ENCODE measurements at regions not wholly inside any gene's neighbourhood (a gene's known extent, or its start where the extent isn't known, plus 50 kb on each side); places are given as distances from the start of the nearest gene placed in this dataset.

DNA sequence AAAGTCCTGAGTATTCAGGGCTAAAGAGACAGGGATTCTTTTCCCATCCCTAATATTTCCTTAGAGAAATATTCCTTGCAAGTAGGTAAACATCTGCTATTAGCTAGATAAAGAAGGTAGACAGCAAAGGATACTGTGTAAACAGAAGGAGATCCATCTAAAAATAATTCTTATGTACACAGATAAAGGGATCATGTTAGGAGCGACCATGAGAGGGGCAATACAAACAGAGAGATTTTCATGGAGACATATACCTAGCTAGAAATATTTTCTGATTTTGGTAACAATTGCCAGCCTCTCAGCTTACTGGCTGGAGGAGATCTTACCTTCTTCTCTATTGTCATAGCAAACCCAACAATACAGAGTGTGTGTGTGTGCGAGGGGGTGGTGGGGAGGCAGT is 184.6 kb upstream of the DMAC1 start:
- no peak for DNase-seq (ENCODE audit: low spot score)

DNA sequence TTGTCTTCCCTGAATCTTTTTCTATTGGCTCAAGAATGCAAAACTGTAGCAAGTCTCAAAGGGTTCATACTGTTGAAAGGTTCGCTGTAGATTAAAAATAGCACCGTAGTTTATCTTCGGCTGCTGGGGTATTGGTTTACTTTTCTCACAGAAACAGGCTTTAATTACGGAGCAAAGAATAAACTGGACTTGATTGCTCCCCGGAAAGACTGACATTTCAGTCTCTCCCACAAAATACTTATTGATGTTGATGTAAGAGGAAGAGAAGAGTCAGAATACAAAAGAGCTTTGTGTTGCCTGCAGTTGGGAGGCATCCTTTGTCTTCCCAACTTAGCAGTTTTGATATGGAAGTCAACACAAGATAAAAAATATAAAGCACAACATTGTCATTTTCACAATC is 183.9 kb upstream of the DMAC1 start:
- DNase-seq (ENCODE audit: low spot score) = no peak

DNA sequence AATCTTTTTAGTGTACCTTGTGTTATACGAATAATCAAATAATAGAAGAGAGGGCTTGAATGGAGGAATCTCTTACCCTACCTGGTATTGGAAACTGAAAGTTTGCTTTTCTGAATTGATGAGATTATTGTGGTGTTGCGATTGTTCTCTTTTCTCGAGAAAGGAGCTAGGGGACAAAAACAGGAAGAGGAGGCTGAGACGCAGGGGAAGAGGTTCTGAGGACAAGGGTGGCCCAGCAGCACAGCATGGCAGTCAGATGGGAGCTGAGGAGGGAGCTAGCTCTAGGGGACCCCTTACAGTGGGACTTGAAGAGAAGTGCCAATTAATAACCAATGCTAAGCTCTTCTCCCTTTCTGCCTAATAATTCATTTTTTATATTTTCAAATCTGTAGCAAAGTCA is 183.3 kb upstream of the DMAC1 start:
- no peak for DNase-seq (ENCODE audit: low spot score)

DNA sequence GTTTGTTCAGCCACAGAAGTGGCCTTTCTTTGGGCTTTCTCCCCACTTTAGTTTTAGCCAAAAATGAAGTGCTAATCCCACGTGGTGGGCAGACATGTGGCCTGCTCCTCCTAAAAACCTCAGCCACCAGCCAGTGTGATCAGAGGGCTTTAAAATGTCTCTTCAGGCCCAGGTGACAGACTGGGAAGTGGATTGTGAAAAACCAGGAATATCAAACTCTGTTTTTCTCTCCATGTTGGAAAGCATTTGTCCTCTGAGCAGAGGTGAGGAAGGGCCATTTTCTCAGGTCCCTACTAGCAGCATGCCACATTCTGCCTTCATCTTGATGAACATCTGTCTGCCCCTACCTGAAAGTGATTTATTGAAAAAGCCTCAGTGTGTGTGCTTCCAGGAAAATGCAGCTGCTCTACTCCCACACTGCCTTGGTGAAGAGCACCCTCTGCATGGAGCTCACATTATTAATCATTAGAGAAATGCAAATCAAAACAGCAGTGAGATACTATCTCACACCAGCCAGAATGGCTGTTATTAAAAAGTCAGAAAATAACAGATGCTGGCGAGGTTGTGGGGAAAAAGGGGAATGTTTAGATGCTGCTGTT is 181.2 kb upstream of the DMAC1 start:
- no peak for DNase-seq (ENCODE audit: low spot score)

DNA sequence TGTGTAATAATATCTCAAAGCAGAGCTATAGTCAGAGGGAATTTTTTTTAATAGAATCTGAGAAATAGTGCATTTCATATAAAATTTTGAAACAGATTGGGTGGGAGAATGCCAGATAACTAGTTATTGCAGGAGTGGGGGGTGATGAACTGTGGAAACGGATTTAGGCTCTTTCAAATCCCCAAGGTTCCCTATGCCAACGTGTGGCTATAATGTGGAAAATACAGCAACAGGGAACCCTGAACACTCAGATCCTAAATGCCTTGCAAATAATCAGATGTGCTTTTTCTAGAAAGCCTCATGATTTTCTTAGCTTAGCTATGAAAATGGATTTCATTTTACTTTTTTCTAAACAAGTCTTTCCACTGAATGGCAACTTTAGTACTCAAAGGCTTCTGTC is 180.5 kb upstream of the DMAC1 start:
- no peak for DNase-seq (ENCODE audit: low spot score)

DNA sequence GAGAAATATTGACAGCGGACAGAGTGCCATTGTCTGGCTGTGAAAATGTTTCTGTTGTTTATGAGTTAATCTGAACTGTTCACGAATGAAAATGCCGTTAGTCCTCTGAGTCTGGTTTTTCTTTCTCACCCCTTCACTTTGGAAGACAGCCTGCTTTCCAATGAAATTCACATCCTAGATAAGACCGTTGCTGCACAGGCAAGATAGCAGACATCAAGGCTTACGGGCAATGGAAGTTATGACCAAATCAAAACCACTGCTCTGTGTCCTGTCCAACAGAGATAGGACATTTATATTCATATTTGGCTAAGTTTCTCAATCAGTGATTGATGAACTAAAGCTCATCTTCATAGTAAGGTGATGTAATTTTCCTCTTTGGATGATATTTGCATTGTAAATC is 180.0 kb upstream of the DMAC1 start:
- no peak for DNase-seq (ENCODE audit: low spot score)

DNA sequence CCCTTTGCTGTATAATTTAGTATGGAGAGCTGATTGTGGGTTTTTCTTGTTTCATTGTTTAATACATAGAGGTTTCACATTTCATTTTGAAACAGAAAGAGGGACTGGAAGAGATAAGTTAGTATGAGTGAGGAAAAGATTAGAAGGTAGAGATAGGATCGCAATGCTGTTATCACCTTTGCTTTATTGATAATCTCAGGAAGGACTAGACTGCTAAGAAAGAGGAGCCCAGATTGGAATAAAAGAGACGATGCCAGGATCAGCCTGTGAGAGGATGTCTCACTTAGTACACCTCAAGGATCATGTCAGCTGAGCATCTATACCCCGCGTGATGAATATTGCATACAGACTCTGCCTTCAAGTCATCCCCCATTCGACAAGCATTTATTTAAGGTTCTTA is 178.0 kb upstream of the DMAC1 start:
- no peak for DNase-seq (ENCODE audit: low spot score)

DNA sequence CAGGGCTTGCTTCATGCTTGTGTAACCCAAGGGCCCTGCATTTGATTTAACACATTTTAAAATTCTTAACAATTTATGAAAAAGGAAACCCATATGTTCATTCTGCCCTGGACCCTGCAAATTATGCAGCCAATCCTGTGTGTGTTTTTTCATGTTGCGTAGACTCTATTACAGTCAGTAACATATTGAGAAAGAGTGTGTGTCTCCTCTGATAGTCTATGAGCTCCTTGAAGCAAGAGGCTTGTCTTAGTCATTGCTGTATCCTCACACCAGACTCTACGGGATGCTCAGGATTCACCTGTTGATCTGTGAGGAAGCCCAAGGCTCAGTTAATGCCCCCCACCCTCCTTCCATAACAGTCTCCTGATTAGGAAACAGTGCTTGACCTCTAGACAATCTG is 177.3 kb upstream of the DMAC1 start:
- no peak for DNase-seq (ENCODE audit: low spot score)

DNA sequence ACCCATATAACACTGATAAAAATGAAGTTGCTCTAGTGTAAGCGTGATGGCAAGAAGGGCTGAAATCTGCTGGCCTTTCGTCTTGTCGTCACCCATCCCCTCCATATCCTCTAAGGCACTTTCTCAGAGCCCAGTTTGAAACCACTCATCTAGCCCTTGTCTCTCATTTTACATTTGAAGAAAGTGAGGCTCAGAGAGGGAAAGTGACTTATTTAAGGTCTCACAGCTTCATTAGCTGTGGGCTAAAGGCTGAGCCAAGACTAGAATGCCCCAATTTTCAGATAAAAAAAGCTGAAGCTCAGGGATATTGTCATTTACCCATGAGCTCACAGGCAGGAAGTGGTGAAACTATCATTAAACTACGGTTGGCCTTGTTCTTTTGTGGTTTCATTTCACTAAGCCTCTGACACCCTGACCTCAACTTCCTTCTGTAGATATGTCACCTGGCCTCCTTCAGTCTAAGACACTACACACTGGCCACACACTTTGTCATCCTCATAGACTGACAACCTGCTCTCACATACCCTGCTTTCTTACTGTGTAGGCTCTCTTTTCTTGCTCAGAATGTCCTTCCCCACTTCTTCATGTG is 176.7 kb upstream of the DMAC1 start:
- DNase-seq (ENCODE audit: low spot score) = peak; percentile 54

DNA sequence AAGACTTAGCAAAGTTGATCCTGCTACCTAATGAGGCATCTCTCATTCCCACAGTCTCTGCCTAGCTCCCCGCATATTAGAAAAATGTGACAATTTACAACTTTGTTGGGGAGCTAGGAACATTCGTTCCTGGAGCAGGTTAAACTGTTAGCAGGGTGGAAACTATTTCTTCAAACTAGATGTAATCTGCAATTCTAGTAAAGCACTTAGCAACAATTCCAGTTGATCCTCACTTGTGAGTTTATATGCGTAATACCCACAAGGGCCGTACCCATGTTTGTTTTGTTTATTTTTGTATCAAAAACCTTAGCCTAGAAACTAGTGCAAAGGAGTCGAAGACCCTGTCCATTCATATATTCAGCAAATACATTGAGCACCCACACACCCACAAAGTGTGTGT is 175.8 kb upstream of the DMAC1 start:
- no peak for DNase-seq (ENCODE audit: low spot score)

DNA sequence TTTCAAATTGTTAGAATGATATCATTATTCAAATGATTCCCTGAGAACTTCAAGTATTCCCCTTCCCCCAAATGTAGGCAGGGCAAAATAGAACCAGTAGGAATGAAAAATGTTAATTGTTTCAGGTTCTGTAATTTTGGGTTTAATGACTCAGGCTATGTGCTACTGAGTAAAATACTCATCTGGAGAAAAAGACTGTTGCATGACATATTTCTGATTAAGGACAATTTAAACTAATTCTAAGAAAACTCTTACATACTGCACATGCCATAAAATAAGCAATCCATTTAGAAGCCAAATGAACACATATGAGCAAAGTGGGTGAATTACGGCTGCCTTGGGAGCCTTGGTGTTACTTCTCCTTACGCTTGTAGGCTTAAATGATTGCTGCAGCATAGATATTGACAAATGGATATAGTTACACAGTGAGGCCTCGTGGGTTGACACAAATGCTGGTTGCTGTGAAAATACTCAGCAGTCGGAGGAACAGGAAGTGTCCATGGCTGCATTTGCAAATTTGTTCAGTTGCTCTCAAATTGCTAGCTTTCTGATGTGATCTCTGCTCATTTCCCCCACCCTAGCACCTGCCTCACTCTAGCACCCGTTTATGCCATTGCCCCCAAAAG is 174.9 kb upstream of the DMAC1 start:
- DNase-seq (ENCODE audit: low spot score) = peak; percentile 22

DNA sequence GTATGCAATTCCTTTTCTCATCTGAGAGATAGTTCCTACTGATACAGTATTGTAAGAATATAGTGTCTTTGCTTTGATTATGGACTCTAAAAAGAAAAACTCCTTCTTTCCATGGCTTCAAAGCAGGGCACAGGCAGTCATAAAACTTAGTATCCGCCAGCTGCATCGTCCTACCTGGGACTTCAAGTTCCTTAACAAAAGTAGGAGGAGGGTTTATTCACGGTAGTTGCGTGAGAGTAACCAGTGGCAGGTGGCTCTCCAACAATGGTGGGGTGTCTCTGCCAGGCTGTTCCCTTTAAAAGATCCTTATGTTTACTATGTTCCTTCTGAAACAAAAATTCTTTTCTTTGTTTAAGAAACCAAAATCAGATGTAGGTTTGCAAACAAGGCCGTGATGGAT is 173.5 kb upstream of the DMAC1 start:
- DNase-seq (ENCODE audit: low spot score) = no peak

DNA sequence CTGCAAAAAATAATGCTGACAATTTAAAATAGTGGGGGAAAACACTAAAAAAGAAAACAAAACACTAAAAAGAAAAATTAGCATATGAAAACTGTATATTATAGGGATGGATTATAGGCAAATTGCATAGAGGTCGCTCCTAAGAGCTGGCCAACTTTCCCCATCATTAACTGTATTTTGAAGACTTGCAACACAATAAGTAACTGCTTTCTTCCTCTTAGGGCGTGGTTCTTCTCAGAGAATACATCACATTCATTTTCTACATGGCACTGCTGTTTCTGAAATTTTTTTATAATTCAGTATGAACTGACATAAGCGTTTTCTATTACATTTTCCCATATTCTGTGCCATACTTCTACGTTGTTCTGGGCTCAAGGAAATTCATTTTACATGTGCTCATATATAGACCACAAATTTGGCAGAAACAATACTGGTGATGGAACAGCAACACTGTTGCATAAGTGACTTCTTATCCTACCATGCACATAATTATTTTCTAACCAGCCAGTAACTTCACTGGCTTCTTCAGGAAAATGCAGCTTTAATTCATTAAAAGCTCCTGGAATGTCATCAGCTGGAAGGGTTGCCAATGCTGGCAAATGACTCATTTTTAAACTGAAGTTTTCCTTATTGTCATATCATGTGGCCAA is 171.2 kb upstream of the DMAC1 start:
- DNase-seq (ENCODE audit: low spot score) = no peak

DNA sequence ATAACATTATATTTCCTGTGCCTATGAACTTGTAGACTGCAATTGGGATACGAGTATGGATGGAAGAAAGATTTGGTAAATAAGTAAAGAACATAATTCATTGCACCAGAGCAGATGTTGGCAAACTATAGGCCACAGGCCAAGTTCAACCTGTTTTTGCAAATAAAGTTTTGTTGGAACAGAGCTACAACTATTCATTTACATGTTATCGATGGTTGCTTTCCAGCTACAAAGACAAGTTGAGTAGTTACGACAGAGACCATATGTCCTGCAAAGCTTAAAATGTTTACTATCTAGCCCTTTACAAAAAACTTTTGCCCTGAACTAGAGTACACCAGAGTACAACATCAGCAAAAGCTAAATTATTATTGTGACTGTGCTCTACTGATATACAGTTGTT is 169.1 kb upstream of the DMAC1 start:
- no peak for DNase-seq (ENCODE audit: low spot score)

DNA sequence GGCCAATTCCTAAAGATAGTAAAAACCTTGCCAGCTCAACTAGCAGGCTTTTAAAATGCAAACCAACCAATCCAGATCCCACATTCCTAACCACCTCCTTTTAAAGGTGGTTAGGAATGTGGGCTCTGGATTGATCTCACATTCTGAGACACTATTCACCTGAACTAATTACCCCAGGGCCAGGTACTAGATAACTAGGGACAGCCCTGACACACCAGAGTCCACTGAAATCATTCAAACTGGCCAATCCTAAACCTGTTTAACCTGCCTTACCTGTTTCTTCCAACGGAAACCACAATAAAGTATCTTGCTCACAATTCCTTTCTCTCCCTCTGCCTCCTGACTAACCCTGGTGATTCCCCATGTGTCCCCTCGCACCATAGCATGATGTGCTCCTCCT is 168.3 kb upstream of the DMAC1 start:
- DNase-seq (ENCODE audit: low spot score) = no peak

DNA sequence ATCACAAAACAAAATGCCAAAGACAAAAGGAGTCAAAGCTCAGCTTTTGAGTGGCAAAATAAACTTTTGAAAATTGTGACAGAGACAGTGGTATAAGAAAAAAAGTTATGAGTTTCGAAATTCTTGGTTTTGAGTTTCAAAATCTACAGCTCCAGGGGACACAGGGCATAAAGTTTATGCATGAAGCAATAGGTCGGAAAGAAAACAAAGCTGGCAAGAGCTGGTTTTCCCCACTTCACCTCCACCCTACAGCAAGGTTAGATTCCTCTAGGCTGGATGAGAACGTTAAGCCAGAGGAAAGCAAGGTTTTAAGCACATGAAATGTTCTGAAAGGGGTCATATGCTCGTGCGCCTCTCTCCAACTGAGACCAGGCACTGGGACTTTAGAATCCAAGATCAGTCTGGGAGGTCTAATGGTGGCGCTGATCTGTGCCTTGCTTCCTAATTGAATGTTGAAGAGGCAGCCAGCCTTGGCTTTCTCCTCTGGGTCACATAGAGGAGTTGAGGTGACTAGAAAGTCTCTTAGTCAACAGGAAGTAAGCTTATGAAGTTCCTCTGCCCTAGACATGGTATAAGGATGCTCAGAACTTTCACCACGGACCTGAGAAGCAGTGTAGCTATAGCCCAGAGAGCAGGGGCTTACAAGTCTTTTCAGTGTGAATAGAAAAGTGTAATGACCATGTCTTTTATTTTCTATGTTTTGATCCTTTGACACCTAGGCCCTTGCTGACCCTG is 167.7 kb upstream of the DMAC1 start:
- no peak for DNase-seq (ENCODE audit: low spot score)

DNA sequence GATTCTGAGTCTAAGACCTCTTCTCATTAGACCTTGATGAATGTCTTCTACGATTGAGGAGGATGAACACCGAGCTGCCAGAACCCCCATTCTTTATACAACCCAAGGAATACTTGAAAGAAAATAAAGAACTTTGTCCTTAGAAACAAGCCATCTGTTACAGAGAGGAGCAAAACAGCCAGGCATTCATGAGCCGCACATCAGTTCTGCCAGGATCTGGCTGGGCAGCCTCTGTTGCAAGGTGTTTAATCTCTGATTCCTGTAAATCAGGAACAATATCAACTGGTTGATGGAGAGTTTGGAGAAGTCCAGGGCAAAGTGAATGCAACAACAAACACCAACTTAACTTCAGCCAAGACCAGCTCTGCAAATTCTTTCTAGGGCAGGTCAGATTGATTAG is 165.5 kb upstream of the DMAC1 start:
- DNase-seq (ENCODE audit: low spot score) = no peak

DNA sequence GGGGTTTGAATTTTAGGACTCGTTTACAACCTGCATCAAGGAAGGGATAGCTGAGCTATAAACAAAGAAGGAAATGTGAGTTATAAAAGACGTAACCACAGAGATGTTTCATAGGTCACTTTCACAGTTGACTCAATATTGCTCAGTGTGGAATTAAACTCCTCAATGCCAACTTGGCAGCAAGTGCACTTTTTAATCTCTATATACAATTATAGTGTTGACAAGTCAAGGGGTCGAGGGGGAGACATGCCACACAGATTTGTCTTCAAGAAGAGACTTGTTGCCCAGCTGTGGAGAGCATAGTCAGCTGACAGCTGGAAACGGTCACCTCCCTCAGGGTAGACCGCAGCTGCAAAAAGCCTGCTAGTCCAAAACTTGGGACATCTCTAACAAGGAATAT is 163.4 kb upstream of the DMAC1 start:
- no peak for DNase-seq (ENCODE audit: low spot score)

DNA sequence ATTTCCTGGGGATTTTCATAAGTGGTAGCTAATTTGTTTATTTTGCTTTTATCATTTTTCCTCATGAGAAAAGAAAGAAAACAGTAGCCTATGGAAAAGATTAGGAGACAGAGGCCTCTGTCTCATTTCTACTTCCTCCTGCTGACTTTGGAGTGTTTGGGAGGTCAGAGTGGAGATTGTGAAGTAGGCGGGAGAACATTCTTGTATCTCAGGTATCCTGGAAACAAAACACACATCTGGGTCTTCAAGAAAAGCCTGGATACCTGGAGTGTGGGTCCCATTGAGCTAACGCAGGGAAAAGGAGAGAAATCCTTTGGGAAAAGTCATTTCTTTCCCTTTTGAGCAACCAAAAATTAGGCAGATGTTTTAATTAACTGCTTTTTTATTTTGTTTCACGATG is 161.5 kb upstream of the DMAC1 start:
- no peak for DNase-seq (ENCODE audit: low spot score)

DNA sequence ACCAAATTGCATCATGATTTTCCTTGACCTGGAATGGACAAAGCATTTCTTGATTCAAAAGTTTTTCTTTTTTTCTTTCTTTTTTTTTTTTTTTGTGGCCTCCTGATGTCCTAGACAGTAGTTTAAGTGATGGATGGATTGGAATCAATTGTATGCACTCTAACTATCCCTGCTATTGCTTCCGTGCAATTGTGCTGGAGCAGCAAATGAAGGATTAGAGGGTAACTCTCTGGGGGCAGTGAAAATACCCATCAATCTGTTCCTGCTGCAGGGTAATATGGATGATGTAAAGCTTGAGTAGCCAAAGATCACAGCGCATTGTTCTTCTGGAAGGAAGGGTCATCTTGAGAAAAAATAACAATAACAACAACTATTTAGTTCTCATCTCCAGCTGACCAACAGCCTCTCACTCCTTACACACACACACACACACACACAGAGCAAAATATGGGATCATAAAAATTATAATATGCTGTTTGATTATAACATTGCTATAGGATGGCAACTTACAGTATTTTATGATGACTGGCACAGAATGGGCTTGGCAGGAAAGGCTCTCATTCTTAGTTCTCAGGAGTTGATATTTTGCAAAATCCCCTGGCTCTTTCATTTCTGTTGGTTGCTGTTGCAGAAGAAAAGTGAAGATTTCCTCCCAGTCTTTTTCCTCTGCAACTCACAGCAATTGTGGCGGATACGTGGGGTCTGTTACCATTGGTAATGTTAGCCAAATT is 160.9 kb upstream of the DMAC1 start:
- no peak for DNase-seq (ENCODE audit: low spot score)

DNA sequence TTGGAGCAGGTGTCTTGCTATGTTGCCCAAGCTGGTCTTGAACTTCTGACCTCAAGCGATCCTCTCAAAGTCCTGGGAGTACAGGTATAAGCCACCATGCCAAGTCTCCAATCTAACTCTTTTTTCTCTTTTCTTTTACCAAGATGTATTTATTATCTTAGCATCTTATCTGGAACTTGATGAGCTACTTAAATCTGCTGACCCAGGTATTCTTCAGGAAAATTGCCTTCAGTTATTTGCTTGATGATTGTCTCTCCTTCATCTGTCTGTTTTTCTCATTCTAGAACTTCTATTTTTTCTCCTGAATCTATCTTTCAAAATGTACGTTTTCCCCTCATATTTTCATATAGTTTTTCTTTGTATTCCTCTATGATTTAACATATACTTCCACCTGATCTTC is 158.2 kb upstream of the DMAC1 start:
- no peak for DNase-seq (ENCODE audit: low spot score)

DNA sequence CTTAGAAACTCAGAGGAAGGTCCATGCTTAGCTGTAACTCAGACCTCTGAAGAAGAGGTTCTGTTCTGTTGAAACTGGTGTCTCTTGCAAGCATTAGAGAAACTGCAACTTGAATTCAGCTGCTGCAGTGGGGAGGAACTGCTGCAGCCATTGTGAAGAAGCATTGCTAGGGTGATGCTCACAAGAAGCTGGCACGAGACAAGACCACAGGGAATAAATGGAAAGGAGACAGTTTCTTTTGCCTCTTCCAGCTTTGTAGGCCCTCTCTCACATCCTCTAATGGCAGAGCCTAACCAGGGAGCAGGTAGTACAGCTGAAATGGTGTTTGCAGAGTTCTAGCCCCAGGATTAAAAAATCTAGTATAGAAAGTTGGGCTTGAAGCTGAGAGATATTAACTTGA is 148.0 kb upstream of the DMAC1 start:
- DNase-seq (ENCODE audit: low spot score) = no peak

All from germinal center (tissue), 1 donor.